ENCODE measurements at regions not wholly inside any gene's neighbourhood (a gene's known extent, or its start where the extent isn't known, plus 50 kb on each side); places are given as distances from the start of the nearest gene placed in this dataset.

GRCh38 chr1:56429288-56429687 is 150.1 kb downstream of the PLPP3 start:
- no peak for FAIRE-seq
- Histone ChIP-seq H3K9ac (replicated peaks in 1 of 4; ENCODE audit: extremely low read depth in 1 of 4, low read depth in 3 of 4, low read length in 3 of 4) (no peak overlapping the region), H2AK5ac (ENCODE audit: low read depth, low read length) (no peak overlapping the region), H4K8ac (ENCODE audit: extremely low read depth, insufficient read depth, low read length) (no peak overlapping the region), H3K4me3 (ENCODE audit: extremely low read depth in 1 of 4, insufficient read depth in 2 of 4, low read depth in 3 of 4, low read length in 4 of 4) (no peak overlapping the region), H4K20me1 (replicated peaks in 1 of 2; ENCODE audit: control insufficient read depth in 1 of 2, insufficient read depth in 2 of 2, low read length in 2 of 2) (no peaks in the 10 kb centered on the region), H3K79me1 (ENCODE audit: low read depth, low read length) (no peaks in the 10 kb centered on the region), H3K4ac (replicated peaks; ENCODE audit: insufficient read length, low read depth, low read length) (no peak overlapping the region), H4K5ac (ENCODE audit: insufficient read length, low read depth, low read length) (no peak overlapping the region), H3K36me3 (ENCODE audit: control insufficient read depth in 2 of 4, insufficient read depth in 4 of 4, low read length in 3 of 4) (no peaks in the 10 kb centered on the region), H2AFZ (ENCODE audit: low read length) (no peak overlapping the region), H3K4me1 (replicated peaks in 1 of 4; ENCODE audit: control insufficient read depth in 3 of 4, insufficient read depth in 4 of 4, low read length in 3 of 4) (peaks cover 0 to 4% (median 2%) of the 10 kb centered on the region in 4 experiments; a peak in 4 of 7 replicates), H4K91ac (replicated peaks; ENCODE audit: insufficient read length, low read length) (no peak overlapping the region), H3K23ac (ENCODE audit: insufficient read length) (no peak overlapping the region), H2BK15ac (ENCODE audit: low read length) (no peak overlapping the region), H2BK5ac (ENCODE audit: low read depth, low read length) (no peak overlapping the region), H2BK20ac (ENCODE audit: low read length) (no peak overlapping the region), H3K56ac (replicated peaks; ENCODE audit: insufficient read length, low read depth, low read length) (no peak overlapping the region), H3K18ac (ENCODE audit: extremely low read depth, low read length) (no peak overlapping the region), H3K9me3 (ENCODE audit: insufficient read depth in 2 of 2, low read depth in 1 of 2, low read length in 1 of 2) (no peaks in the 10 kb centered on the region), H3K27ac (ENCODE audit: low read depth, low read length) (no peak overlapping the region), H2BK12ac (ENCODE audit: low read depth, low read length) (no peak overlapping the region), H3K27me3 (replicated peaks in 1 of 4; ENCODE audit: control insufficient read depth in 3 of 4, extremely low read depth in 1 of 4, insufficient read depth in 3 of 4, low read length in 3 of 4) (no peaks in the 10 kb centered on the region), H3K79me2 (ENCODE audit: control insufficient read depth in 1 of 2, insufficient read depth in 2 of 2, low read length in 2 of 2) (no peaks in the 10 kb centered on the region), H3K4me2 (ENCODE audit: insufficient read depth in 1 of 2, low read depth in 2 of 2, low read length in 2 of 2) (no peak overlapping the region), H3K23me2 (ENCODE audit: low read depth, low read length) (no peaks in the 10 kb centered on the region), H3K14ac (ENCODE audit: insufficient read length) (no peak overlapping the region), H2BK120ac (replicated peaks; ENCODE audit: low read depth, low read length) (no peak overlapping the region)
- CTCF ChIA-PET (ENCODE audit: partially characterized antibody): interaction anchor here (0.9 to 2.1 kb wide), 3 partner anchors 14 to 48 kb away, joined by 3 to 7 read pairs (median 4); no protein-coding TSS in a partner anchor
- DNase-seq (ENCODE audit: low read depth in 1 of 2, low spot score in 2 of 2): no peak
- 92% methylated on average over 2 of the region's 2 CpGs; no CpG with 5 or more reads in 1 of the 2 experiments for WGBS, 2 experiments (ENCODE audit: extremely low coverage in 1 of 2, insufficient coverage in 1 of 2, insufficient read length in 1 of 2, insufficient replicate concordance in 2 of 2, low coverage in 1 of 2, low lambda C conversion rate in 2 of 2, missing lambda C conversion rate in 1 of 2)
- POLR2A ChIA-PET (ENCODE audit: partially characterized antibody): no interaction called here
- TF ChIP-seq CHD7 (IDR thresholded peaks at IDR 0.05; ENCODE audit: insufficient replicate concordance, low read length): no peak
